ENCODE measurements at regions not wholly inside any gene's neighbourhood (a gene's known extent, or its start where the extent isn't known, plus 50 kb on each side); places are given as distances from the start of the nearest gene placed in this dataset.

DNA sequence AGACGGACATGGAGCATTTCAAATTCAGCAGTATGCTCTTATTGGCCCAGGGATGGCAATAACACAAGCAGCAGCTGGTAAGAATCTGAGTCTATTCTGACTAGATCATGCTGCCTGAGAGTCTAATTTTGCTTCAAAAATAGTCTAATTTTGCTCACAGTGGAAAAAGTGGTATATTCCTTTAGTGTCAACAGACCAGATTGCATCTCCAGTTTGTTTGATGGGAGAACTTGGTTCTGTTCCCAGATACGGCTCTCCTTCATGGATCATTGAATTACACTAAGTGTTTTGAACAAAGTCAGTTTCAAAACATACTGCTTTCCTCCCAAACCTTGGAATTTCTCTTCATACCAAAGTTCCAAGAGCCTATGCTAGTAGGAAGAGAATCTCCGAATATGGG is 586.1 kb downstream of the RNF144B start:
- no peak for DNase-seq
- TF ChIP-seq RCOR1 (IDR thresholded peaks at IDR 0.05; ENCODE audit: low read length): no peak
- TF ChIP-seq, protein P1, sequence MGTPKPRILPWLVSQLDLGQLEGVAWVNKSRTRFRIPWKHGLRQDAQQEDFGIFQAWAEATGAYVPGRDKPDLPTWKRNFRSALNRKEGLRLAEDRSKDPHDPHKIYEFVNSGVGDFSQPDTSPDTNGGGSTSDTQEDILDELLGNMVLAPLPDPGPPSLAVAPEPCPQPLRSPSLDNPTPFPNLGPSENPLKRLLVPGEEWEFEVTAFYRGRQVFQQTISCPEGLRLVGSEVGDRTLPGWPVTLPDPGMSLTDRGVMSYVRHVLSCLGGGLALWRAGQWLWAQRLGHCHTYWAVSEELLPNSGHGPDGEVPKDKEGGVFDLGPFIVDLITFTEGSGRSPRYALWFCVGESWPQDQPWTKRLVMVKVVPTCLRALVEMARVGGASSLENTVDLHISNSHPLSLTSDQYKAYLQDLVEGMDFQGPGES (IDR thresholded peaks at IDR 0.05; ENCODE audit: low read depth, low read length): no peak
- TF ChIP-seq POLR2AphosphoS5 (IDR thresholded peaks at IDR 0.05; ENCODE audit: low read depth, low read length): no peak
- TF ChIP-seq, protein P2, sequence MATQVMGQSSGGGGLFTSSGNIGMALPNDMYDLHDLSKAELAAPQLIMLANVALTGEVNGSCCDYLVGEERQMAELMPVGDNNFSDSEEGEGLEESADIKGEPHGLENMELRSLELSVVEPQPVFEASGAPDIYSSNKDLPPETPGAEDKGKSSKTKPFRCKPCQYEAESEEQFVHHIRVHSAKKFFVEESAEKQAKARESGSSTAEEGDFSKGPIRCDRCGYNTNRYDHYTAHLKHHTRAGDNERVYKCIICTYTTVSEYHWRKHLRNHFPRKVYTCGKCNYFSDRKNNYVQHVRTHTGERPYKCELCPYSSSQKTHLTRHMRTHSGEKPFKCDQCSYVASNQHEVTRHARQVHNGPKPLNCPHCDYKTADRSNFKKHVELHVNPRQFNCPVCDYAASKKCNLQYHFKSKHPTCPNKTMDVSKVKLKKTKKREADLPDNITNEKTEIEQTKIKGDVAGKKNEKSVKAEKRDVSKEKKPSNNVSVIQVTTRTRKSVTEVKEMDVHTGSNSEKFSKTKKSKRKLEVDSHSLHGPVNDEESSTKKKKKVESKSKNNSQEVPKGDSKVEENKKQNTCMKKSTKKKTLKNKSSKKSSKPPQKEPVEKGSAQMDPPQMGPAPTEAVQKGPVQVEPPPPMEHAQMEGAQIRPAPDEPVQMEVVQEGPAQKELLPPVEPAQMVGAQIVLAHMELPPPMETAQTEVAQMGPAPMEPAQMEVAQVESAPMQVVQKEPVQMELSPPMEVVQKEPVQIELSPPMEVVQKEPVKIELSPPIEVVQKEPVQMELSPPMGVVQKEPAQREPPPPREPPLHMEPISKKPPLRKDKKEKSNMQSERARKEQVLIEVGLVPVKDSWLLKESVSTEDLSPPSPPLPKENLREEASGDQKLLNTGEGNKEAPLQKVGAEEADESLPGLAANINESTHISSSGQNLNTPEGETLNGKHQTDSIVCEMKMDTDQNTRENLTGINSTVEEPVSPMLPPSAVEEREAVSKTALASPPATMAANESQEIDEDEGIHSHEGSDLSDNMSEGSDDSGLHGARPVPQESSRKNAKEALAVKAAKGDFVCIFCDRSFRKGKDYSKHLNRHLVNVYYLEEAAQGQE (IDR thresholded peaks at IDR 0.05; ENCODE audit: low read depth, low read length): no peak
- no peak for TF ChIP-seq RFX5 (IDR thresholded peaks at IDR 0.05; ENCODE audit: low read length)
- TF ChIP-seq NRF1 (IDR thresholded peaks at IDR 0.05; ENCODE audit: low read depth, low read length): no peak
- TF ChIP-seq, protein P3, sequence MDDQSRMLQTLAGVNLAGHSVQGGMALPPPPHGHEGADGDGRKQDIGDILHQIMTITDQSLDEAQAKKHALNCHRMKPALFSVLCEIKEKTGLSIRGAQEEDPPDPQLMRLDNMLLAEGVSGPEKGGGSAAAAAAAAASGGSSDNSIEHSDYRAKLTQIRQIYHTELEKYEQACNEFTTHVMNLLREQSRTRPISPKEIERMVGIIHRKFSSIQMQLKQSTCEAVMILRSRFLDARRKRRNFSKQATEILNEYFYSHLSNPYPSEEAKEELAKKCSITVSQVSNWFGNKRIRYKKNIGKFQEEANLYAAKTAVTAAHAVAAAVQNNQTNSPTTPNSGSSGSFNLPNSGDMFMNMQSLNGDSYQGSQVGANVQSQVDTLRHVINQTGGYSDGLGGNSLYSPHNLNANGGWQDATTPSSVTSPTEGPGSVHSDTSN (IDR thresholded peaks at IDR 0.05): no peak
- no peak for TF ChIP-seq ELF1 (IDR thresholded peaks at IDR 0.05)
- TF ChIP-seq, protein P4, sequence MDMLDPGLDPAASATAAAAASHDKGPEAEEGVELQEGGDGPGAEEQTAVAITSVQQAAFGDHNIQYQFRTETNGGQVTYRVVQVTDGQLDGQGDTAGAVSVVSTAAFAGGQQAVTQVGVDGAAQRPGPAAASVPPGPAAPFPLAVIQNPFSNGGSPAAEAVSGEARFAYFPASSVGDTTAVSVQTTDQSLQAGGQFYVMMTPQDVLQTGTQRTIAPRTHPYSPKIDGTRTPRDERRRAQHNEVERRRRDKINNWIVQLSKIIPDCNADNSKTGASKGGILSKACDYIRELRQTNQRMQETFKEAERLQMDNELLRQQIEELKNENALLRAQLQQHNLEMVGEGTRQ (IDR thresholded peaks at IDR 0.05; ENCODE audit: borderline replicate concordance, low read depth, low read length): no peak
- no peak for TF ChIP-seq GABPA (IDR thresholded peaks at IDR 0.05; ENCODE audit: low read depth)
- POLR2A ChIA-PET: no interaction called here
- Histone ChIP-seq H3F3A (replicated peaks; ENCODE audit: insufficient read depth) (no peaks in the 10 kb centered on the region), H3K4me3 (ENCODE audit: low read depth in 2 of 2, low read length in 1 of 2) (no peak overlapping the region), H3K36me3 (replicated peaks in 1 of 2; ENCODE audit: control insufficient read depth in 1 of 2, insufficient read depth in 2 of 2, low read length in 1 of 2) (no peaks in the 10 kb centered on the region), H3K4me1 (ENCODE audit: control insufficient read depth in 1 of 2, insufficient read depth in 2 of 2, low read depth in 1 of 2, low read length in 1 of 2) (no peaks in the 10 kb centered on the region), H3K79me2 (ENCODE audit: insufficient read depth) (no peaks in the 10 kb centered on the region), H3K9me3 (no peaks in the 10 kb centered on the region), H4K20me1 (ENCODE audit: insufficient read depth) (no peaks in the 10 kb centered on the region), H3K9me2 (no peaks in the 10 kb centered on the region), H3K4me2 (no peak overlapping the region), H3K27ac (ENCODE audit: low read depth in 2 of 2, low read length in 1 of 2) (no peak overlapping the region), H2AFZ (ENCODE audit: low read depth) (no peak overlapping the region), H3K27me3 (ENCODE audit: insufficient read depth) (no peaks in the 10 kb centered on the region), H3K9ac (no peak overlapping the region)
- CTCF ChIA-PET: interaction anchor here (1.1 kb wide), 2 partner anchors 8 to 17 kb away, joined by 3 read pairs; no protein-coding TSS in a partner anchor
- WGBS (ENCODE audit: low lambda C conversion rate): 3% methylated on average over 3 of the region's 3 CpGs

DNA sequence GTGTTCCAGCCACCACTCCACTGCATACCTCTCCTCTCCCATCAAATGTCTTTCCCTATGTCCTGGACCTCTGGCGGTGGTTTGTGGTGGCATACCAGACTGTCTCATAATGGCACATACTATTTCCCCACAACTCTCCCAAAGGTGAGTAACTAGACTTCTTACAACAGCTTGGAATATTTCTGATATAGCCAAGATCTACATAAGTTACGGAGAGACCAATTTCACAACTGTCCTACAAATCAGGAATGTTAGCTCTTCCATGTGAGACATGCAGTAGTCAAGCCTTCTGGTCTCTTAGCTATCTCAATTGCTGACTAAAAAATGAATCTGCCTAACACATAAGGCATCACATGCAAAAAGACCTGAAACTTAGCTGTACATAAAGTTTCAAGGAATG is 588.9 kb downstream of the RNF144B start:
- POLR2A ChIA-PET: no interaction called here
- H3K27me3 ChIP-seq (ENCODE audit: insufficient read depth): no peaks in the 10 kb centered on the region
- H3K9ac ChIP-seq: no peak overlapping the region
- WGBS (ENCODE audit: low lambda C conversion rate): 18% methylated on average over 2 of the region's 2 CpGs
- H2AFZ ChIP-seq (ENCODE audit: low read depth): no peak overlapping the region
- H3K9me3 ChIP-seq: no peaks in the 10 kb centered on the region
- no peaks in the 10 kb centered on the region for H3K4me1 ChIP-seq (ENCODE audit: control insufficient read depth in 1 of 2, insufficient read depth in 2 of 2, low read depth in 1 of 2, low read length in 1 of 2)
- TF ChIP-seq, protein P2 (IDR thresholded peaks at IDR 0.05; ENCODE audit: low read depth, low read length): no peak
- TF ChIP-seq CHD2 (IDR thresholded peaks at IDR 0.05; ENCODE audit: low read length, partially characterized antibody) (no peak), TEAD4 (IDR thresholded peaks at IDR 0.05; ENCODE audit: borderline replicate concordance, insufficient read depth) (no peak), ELF1 (IDR thresholded peaks at IDR 0.05) (no peak), TAF1 (IDR thresholded peaks at IDR 0.05; ENCODE audit: borderline replicate concordance, low read depth, low read length) (no peak), FOSL2 (IDR thresholded peaks at IDR 0.05; ENCODE audit: borderline replicate concordance, low read depth) (no peak)
- no peaks in the 10 kb centered on the region for H3K9me2 ChIP-seq
- no peak overlapping the region for H3K4me2 ChIP-seq
- H3K4me3 ChIP-seq (ENCODE audit: low read depth in 2 of 2, low read length in 1 of 2): no peak overlapping the region
- DNase-seq: no peak
- CTCF ChIA-PET: interaction anchor here (0.6 to 2.2 kb wide), 3 partner anchors 15 to 380 kb away, joined by 3 to 5 read pairs (median 5); no protein-coding TSS in a partner anchor
- H4K20me1 ChIP-seq (ENCODE audit: insufficient read depth): no peaks in the 10 kb centered on the region
- no peaks in the 10 kb centered on the region for H3K79me2 ChIP-seq (ENCODE audit: insufficient read depth)
- no peak overlapping the region for H3K27ac ChIP-seq (ENCODE audit: low read depth in 2 of 2, low read length in 1 of 2)
- H3K36me3 ChIP-seq (replicated peaks in 1 of 2; ENCODE audit: control insufficient read depth in 1 of 2, insufficient read depth in 2 of 2, low read length in 1 of 2): no peaks in the 10 kb centered on the region
- H3F3A ChIP-seq (replicated peaks; ENCODE audit: insufficient read depth): no peaks in the 10 kb centered on the region
